Progenitor cell of endocrine pancreas (in vitro differentiated cells): ENCODE measurements at regions not wholly inside any gene's neighbourhood (a gene's known extent, or its start where the extent isn't known, plus 50 kb on each side); places are given as distances from the start of the nearest gene placed in this dataset.
"Not testable (repeated sequence)": the region's sequence is repeated elsewhere in the genome, so short reads cannot be mapped to it uniquely, and the experiment has no call there.

ENCODE experiments used
- DNase-seq: peaks from one replicate; pipeline ENCODE4 v3.0.0; 2021; ENCODE audit warnings: low spot score; ENCODE audit not compliant: unreplicated experiment
- H3K27ac Mint-ChIP-seq: 2 replicates; pipeline ENCODE4 v1.8.0; 2021; ENCODE audit warnings: mild to moderate bottlenecking, moderate library complexity, mixed read lengths
- H3K27me3 Mint-ChIP-seq: 2 replicates; pipeline ENCODE4 v1.8.0; 2021; ENCODE audit warnings: mixed read lengths
- H3K36me3 Mint-ChIP-seq: 2 replicates; pipeline ENCODE4 v1.8.0; 2022; ENCODE audit warnings: mixed read lengths; ENCODE audit not compliant: insufficient read depth
- H3K4me1 Mint-ChIP-seq: 2 replicates; pipeline ENCODE4 v1.8.0; 2021; ENCODE audit warnings: low read depth, mixed read lengths
- H3K4me3 Mint-ChIP-seq: 2 replicates; pipeline ENCODE4 v1.8.0; 2021; ENCODE audit warnings: low read depth, mild to moderate bottlenecking, moderate library complexity, mixed read lengths
- H3K9me3 Mint-ChIP-seq: 2 replicates; pipeline ENCODE4 v1.8.0; 2021; ENCODE audit warnings: low read depth, mixed read lengths
- TF ChIP-seq, protein P1 (sequence below): fragments of 200-600 bp; sonication (generic); IDR thresholded peaks from one replicate; pipeline ENCODE4 v1.5.0; 2021; ENCODE audit warnings: antibody characterized with exemption, mild to moderate bottlenecking; ENCODE audit not compliant: unreplicated experiment

GRCh38 chr1:102234753-102235359 lies 238.1 kb upstream of the OLFM3 start:
- H3K27ac Mint-ChIP-seq: no peak overlapping the region
- no peaks in the 10 kb centered on the region for H3K4me1 Mint-ChIP-seq
- TF ChIP-seq, protein P1, sequence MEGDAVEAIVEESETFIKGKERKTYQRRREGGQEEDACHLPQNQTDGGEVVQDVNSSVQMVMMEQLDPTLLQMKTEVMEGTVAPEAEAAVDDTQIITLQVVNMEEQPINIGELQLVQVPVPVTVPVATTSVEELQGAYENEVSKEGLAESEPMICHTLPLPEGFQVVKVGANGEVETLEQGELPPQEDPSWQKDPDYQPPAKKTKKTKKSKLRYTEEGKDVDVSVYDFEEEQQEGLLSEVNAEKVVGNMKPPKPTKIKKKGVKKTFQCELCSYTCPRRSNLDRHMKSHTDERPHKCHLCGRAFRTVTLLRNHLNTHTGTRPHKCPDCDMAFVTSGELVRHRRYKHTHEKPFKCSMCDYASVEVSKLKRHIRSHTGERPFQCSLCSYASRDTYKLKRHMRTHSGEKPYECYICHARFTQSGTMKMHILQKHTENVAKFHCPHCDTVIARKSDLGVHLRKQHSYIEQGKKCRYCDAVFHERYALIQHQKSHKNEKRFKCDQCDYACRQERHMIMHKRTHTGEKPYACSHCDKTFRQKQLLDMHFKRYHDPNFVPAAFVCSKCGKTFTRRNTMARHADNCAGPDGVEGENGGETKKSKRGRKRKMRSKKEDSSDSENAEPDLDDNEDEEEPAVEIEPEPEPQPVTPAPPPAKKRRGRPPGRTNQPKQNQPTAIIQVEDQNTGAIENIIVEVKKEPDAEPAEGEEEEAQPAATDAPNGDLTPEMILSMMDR: no peak
- H3K27me3 Mint-ChIP-seq: no peaks in the 10 kb centered on the region
- peaks cover 6% of the 10 kb centered on the region for H3K9me3 Mint-ChIP-seq
- no peaks in the 10 kb centered on the region for H3K36me3 Mint-ChIP-seq
- no peak overlapping the region for H3K4me3 Mint-ChIP-seq
- DNase-seq: no peak

DNA sequence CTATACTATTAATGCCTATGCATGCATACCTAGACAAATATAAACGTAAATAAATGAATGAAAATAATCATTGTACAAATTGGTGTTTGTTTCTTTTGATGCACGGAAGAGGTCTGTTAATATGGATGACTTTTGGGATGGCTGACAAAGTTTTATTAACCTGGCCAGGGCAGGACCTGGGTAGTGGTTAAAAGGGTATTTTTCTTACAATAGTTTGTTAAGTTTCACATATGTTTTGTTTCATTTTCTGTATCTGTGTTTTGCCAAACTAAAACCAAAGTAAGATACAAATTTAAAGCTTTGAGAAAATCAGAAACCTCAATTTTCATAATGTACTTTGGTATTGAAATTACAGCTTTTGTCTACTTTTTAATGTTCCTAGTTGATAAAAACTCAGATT lies 222.7 kb upstream of the OLFM3 start:
- no peak for DNase-seq
- Mint-ChIP-seq H3K9me3 (peaks cover 7% of the 10 kb centered on the region), H3K4me1 (peaks cover 7% of the 10 kb centered on the region), H3K4me3 (no peak overlapping the region), H3K36me3 (no peaks in the 10 kb centered on the region), H3K27ac (no peak overlapping the region), H3K27me3 (no peaks in the 10 kb centered on the region)
- TF ChIP-seq, protein P1: no peak

- H3K27me3 Mint-ChIP-seq, DNase-seq, H3K36me3 Mint-ChIP-seq, H3K9me3 Mint-ChIP-seq, H3K4me3 Mint-ChIP-seq, H3K27ac Mint-ChIP-seq, H3K4me1 Mint-ChIP-seq: not testable (repeated sequence)
These were observed 214.2 kb upstream of the OLFM3 start for GRCh38 chr1:102210891-102211290.

DNA sequence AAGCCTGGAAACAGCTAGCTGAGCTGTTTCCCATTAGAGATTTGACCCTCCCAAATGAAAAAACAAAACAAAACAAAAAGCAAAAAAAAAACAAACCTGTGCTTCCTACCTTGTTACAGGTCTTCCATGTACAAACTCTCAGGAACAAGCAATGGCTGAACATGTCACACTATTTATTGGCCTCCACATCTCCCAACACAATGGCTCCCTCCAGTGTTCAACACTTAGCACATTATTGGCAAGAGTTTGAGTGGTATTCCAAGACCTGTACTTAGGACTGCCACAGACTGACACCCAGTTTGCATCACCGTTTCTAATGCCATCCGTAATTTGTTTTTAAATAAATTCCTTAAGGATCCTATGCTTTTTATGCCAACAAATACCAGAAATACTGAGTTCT lies 195.0 kb upstream of the OLFM3 start:
- H3K4me3 Mint-ChIP-seq: no peak overlapping the region

GRCh38 chr1:102190429-102190828 lies 193.7 kb upstream of the OLFM3 start:
- Mint-ChIP-seq H3K36me3 (no peaks in the 10 kb centered on the region), H3K4me1 (peaks cover 26% of the 10 kb centered on the region), H3K4me3 (no peak overlapping the region), H3K27me3 (no peaks in the 10 kb centered on the region), H3K9me3 (no peaks in the 10 kb centered on the region), H3K27ac (no peak overlapping the region)
- no peak for DNase-seq
- TF ChIP-seq, protein P1: no peak

More for the DNA sequence above, 195.0 kb upstream of the OLFM3 start:
- H3K9me3 Mint-ChIP-seq: no peaks in the 10 kb centered on the region
- no peak for DNase-seq
- no peaks in the 10 kb centered on the region for H3K36me3 Mint-ChIP-seq
- peaks cover 24% of the 10 kb centered on the region for H3K4me1 Mint-ChIP-seq
- TF ChIP-seq, protein P1: peak; percentile 70
- no peak overlapping the region for H3K27ac Mint-ChIP-seq
- H3K27me3 Mint-ChIP-seq: no peaks in the 10 kb centered on the region

DNA sequence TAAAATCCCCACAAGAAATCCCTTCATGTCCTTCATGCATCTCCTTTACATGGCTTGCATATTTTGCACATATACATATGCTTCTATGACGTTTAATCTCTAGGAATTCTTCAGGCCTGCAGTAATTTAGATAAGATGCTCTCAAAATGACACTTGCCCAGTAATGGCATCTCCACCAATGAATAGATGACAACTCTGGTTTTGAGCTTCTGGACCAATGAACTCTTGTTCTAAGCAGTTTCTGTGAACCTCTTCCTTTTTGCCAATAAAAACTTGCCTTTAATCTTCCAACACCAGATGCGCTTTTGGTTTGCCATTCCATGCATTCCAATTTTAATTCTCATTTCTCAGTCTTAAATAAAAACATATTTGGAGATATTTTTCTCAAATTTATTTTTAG lies 189.8 kb upstream of the OLFM3 start:
- H3K4me3 Mint-ChIP-seq: no peak overlapping the region
- no peak for DNase-seq
- peaks cover 13% of the 10 kb centered on the region for H3K4me1 Mint-ChIP-seq
- H3K9me3 Mint-ChIP-seq: no peaks in the 10 kb centered on the region
- H3K36me3 Mint-ChIP-seq: no peaks in the 10 kb centered on the region
- TF ChIP-seq, protein P1: no peak
- no peak overlapping the region for H3K27ac Mint-ChIP-seq
- H3K27me3 Mint-ChIP-seq: no peaks in the 10 kb centered on the region
